SK-N-SH treated with all-trans-retinoic acid at 6 μM for 48 hours (cell line): ENCODE measurements at regions not wholly inside any gene's neighbourhood (a gene's known extent, or its start where the extent isn't known, plus 50 kb on each side); places are given as distances from the start of the nearest gene placed in this dataset.

Experiments
- ATAC-seq: fragments of 200-7000 bp; cut with Tn5 transposase; 3 replicates; pipeline ENCODE4 v1.9.1; 2020; ENCODE audit warnings: mild to moderate bottlenecking, moderate library complexity
- BACH2 ChIP-seq: fragments of 250-450 bp; sonication (Bioruptor Pico); IDR thresholded peaks from 2 replicates; pipeline ENCODE4 v1.9.0; 2021; ENCODE audit warnings: mild to moderate bottlenecking, borderline replicate concordance
- CSDC2 ChIP-seq: fragments of 250-450 bp; sonication (Bioruptor Pico); IDR thresholded peaks from 2 replicates; pipeline ENCODE4 v1.5.0; 2020; ENCODE audit warnings: mild to moderate bottlenecking, moderate library complexity
- ESRRG ChIP-seq: fragments of 250-450 bp; sonication (Bioruptor Pico); IDR thresholded peaks from 2 replicates; pipeline ENCODE4 v1.6.1; 2021; ENCODE audit warnings: mild to moderate bottlenecking
- ISL1 ChIP-seq: fragments of 250-450 bp; sonication (Bioruptor Pico); IDR thresholded peaks from 2 replicates; pipeline ENCODE4 v2.1.2; 2022; ENCODE audit warnings: mild to moderate bottlenecking, moderate library complexity
- OSR1 ChIP-seq: fragments of 250-450 bp; sonication (Bioruptor Pico); IDR thresholded peaks from 2 replicates; pipeline ENCODE4 v1.8.0; 2022; ENCODE audit warnings: moderate library complexity, mild to moderate bottlenecking, inconsistent platforms
- SNAI2 ChIP-seq: fragments of 250-450 bp; sonication (Bioruptor Pico); IDR thresholded peaks from 2 replicates; pipeline ENCODE4 v1.5.0; 2020; ENCODE audit warnings: mild to moderate bottlenecking, moderate library complexity
- TCF4 ChIP-seq: fragments of 250-450 bp; sonication (Bioruptor Pico); IDR thresholded peaks from 2 replicates; pipeline ENCODE4 v1.8.0; 2021; ENCODE audit warnings: mild to moderate bottlenecking, moderate library complexity, borderline replicate concordance
- TOX ChIP-seq: fragments of 250-450 bp; sonication (Bioruptor Pico); IDR thresholded peaks from 2 replicates; pipeline ENCODE4 v1.8.0; 2021; ENCODE audit warnings: mild to moderate bottlenecking, moderate library complexity, borderline replicate concordance
- ZFP3 ChIP-seq: fragments of 250-450 bp; sonication (Bioruptor Pico); IDR thresholded peaks from 2 replicates; pipeline ENCODE4 v1.5.0; 2020; ENCODE audit warnings: mild to moderate bottlenecking, moderate library complexity
- ZFP30 ChIP-seq: fragments of 450-650 bp; formaldehyde crosslinking; IDR thresholded peaks from 2 replicates; pipeline ENCODE4 v1.5.0; 2022; ENCODE audit warnings: mild to moderate bottlenecking, moderate library complexity
- ZNF70 ChIP-seq: fragments of 450-650 bp; formaldehyde crosslinking; IDR thresholded peaks from 2 replicates; pipeline ENCODE4 v1.5.0; 2020; ENCODE audit warnings: mild to moderate bottlenecking, moderate library complexity
- ZNF8 ChIP-seq: fragments of 450-650 bp; formaldehyde crosslinking; IDR thresholded peaks from 2 replicates; pipeline ENCODE4 v1.5.0; 2020; ENCODE audit warnings: mild to moderate bottlenecking, moderate library complexity
- TF ChIP-seq, protein P1 (sequence below): fragments of 250-450 bp; sonication (Bioruptor Pico); IDR thresholded peaks from 2 replicates; pipeline ENCODE4 v1.5.1; 2020; ENCODE audit warnings: low read depth, mild to moderate bottlenecking, moderate library complexity
- TF ChIP-seq, protein P2 (sequence below): fragments of 250-450 bp; sonication (Bioruptor Pico); IDR thresholded peaks from 2 replicates; pipeline ENCODE4 v1.5.0; 2020; ENCODE audit warnings: mild to moderate bottlenecking, moderate library complexity
- TF ChIP-seq, protein P3 (sequence below): fragments of 250-450 bp; sonication (Bioruptor Pico); IDR thresholded peaks from 2 replicates; pipeline ENCODE4 v1.8.0; 2021; ENCODE audit warnings: low read depth, mild to moderate bottlenecking, moderate library complexity, borderline replicate concordance
- TF ChIP-seq, protein P4 (sequence below): fragments of 250-450 bp; sonication (Bioruptor Pico); IDR thresholded peaks from 2 replicates; pipeline ENCODE4 v1.5.1; 2021; ENCODE audit warnings: mild to moderate bottlenecking, moderate library complexity
- TF ChIP-seq, protein P5 (sequence below): fragments of 250-450 bp; sonication (Bioruptor Pico); IDR thresholded peaks from 2 replicates; pipeline ENCODE4 v1.8.0; 2020; ENCODE audit warnings: mild to moderate bottlenecking, moderate library complexity, borderline replicate concordance

DNA sequence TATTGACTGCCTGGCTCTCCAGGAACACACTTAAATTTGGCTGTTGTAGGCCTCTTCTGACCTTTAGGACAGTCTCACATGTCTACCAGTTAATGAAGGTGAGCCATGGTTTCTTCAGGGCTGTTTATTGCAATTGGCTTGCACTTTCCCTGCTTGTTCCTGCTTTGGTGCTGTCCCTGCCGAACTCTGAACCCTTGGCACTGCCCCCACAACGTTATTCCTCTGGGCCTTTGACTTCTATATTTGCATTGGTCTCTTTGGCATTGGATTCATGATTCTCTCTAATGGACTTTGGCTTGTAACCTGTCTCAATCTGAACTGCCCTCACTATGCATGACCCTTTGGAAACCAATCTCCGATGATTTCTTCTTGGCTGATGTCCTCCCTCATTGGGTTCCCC, 299.4 kb downstream of the UTP18 start:
- ATAC-seq = no peak

DNA sequence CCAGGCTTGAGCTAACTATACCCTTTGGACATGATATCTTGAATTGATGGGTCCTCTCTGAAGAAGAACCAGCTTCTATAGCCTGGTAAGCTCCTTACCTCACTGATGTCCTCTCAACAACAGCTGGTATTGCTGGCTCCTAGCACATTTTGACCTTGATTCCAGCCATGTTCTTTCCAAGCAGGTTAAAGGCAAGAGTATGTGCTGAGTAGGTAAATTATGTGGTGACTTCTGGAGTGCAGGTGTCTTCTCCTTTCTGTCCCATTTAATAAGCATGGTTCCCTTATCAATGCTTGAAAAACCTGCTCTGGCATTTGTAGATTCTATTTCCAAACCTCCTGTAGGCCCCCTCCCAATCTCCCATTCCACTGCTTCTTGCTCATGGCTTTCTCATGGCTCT, 300.1 kb downstream of the UTP18 start:
- no peak for ATAC-seq
- TF ChIP-seq CSDC2 (CRISPR knock-in tag) = no peak
- TF ChIP-seq ESRRG = no peak
- TF ChIP-seq, protein P1, sequence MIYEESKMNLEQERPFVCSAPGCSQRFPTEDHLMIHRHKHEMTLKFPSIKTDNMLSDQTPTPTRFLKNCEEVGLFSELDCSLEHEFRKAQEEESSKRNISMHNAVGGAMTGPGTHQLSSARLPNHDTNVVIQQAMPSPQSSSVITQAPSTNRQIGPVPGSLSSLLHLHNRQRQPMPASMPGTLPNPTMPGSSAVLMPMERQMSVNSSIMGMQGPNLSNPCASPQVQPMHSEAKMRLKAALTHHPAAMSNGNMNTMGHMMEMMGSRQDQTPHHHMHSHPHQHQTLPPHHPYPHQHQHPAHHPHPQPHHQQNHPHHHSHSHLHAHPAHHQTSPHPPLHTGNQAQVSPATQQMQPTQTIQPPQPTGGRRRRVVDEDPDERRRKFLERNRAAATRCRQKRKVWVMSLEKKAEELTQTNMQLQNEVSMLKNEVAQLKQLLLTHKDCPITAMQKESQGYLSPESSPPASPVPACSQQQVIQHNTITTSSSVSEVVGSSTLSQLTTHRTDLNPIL = no peak
- TF ChIP-seq ZFP3 (CRISPR knock-in tag) = no peak
- TF ChIP-seq, protein P2, sequence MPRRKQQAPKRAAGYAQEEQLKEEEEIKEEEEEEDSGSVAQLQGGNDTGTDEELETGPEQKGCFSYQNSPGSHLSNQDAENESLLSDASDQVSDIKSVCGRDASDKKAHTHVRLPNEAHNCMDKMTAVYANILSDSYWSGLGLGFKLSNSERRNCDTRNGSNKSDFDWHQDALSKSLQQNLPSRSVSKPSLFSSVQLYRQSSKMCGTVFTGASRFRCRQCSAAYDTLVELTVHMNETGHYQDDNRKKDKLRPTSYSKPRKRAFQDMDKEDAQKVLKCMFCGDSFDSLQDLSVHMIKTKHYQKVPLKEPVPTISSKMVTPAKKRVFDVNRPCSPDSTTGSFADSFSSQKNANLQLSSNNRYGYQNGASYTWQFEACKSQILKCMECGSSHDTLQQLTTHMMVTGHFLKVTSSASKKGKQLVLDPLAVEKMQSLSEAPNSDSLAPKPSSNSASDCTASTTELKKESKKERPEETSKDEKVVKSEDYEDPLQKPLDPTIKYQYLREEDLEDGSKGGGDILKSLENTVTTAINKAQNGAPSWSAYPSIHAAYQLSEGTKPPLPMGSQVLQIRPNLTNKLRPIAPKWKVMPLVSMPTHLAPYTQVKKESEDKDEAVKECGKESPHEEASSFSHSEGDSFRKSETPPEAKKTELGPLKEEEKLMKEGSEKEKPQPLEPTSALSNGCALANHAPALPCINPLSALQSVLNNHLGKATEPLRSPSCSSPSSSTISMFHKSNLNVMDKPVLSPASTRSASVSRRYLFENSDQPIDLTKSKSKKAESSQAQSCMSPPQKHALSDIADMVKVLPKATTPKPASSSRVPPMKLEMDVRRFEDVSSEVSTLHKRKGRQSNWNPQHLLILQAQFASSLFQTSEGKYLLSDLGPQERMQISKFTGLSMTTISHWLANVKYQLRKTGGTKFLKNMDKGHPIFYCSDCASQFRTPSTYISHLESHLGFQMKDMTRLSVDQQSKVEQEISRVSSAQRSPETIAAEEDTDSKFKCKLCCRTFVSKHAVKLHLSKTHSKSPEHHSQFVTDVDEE (CRISPR knock-in tag) = no peak
- no peak for TF ChIP-seq TCF4 (CRISPR knock-in tag)
- TF ChIP-seq, protein P3, sequence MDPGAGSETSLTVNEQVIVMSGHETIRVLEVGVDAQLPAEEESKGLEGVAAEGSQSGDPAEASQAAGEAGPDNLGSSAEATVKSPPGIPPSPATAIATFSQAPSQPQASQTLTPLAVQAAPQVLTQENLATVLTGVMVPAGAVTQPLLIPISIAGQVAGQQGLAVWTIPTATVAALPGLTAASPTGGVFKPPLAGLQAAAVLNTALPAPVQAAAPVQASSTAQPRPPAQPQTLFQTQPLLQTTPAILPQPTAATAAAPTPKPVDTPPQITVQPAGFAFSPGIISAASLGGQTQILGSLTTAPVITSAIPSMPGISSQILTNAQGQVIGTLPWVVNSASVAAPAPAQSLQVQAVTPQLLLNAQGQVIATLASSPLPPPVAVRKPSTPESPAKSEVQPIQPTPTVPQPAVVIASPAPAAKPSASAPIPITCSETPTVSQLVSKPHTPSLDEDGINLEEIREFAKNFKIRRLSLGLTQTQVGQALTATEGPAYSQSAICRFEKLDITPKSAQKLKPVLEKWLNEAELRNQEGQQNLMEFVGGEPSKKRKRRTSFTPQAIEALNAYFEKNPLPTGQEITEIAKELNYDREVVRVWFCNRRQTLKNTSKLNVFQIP (CRISPR knock-in tag) = no peak
- no peak for TF ChIP-seq ZNF8
- TF ChIP-seq ZFP30 = no peak
- TF ChIP-seq, all 23 proteins: peak for 0

More for the DNA sequence above, 299.4 kb downstream of the UTP18 start:
- TF ChIP-seq, protein P4, sequence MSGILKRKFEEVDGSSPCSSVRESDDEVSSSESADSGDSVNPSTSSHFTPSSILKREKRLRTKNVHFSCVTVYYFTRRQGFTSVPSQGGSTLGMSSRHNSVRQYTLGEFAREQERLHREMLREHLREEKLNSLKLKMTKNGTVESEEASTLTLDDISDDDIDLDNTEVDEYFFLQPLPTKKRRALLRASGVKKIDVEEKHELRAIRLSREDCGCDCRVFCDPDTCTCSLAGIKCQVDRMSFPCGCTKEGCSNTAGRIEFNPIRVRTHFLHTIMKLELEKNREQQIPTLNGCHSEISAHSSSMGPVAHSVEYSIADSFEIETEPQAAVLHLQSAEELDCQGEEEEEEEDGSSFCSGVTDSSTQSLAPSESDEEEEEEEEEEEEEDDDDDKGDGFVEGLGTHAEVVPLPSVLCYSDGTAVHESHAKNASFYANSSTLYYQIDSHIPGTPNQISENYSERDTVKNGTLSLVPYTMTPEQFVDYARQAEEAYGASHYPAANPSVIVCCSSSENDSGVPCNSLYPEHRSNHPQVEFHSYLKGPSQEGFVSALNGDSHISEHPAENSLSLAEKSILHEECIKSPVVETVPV = no peak
- TF ChIP-seq TCF4 (CRISPR knock-in tag) (no peak), BACH2 (no peak), OSR1 (CRISPR knock-in tag) (no peak), ZNF70 (CRISPR knock-in tag) (no peak), TOX (CRISPR knock-in tag) (no peak), ISL1 (CRISPR knock-in tag) (no peak), ZFP30 (no peak), ZFP3 (CRISPR knock-in tag) (no peak), SNAI2 (no peak), ZNF8 (no peak)
- TF ChIP-seq, protein P3 (CRISPR knock-in tag) = no peak
- TF ChIP-seq, protein P1 = no peak
- TF ChIP-seq, protein P5, sequence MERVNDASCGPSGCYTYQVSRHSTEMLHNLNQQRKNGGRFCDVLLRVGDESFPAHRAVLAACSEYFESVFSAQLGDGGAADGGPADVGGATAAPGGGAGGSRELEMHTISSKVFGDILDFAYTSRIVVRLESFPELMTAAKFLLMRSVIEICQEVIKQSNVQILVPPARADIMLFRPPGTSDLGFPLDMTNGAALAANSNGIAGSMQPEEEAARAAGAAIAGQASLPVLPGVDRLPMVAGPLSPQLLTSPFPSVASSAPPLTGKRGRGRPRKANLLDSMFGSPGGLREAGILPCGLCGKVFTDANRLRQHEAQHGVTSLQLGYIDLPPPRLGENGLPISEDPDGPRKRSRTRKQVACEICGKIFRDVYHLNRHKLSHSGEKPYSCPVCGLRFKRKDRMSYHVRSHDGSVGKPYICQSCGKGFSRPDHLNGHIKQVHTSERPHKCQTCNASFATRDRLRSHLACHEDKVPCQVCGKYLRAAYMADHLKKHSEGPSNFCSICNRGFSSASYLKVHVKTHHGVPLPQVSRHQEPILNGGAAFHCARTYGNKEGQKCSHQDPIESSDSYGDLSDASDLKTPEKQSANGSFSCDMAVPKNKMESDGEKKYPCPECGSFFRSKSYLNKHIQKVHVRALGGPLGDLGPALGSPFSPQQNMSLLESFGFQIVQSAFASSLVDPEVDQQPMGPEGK (CRISPR knock-in tag) = no peak
- TF ChIP-seq, protein P2 (CRISPR knock-in tag) = no peak
